Ureter (tissue), 1 donor: ENCODE measurements at regions not wholly inside any gene's neighbourhood (a gene's known extent, or its start where the extent isn't known, plus 50 kb on each side); places are given as distances from the start of the nearest gene placed in this dataset.
"Not testable (repeated sequence)": the region's sequence is repeated elsewhere in the genome, so short reads cannot be mapped to it uniquely, and the experiment has no call there.

ENCODE experiments used
- DNase-seq: peaks from one replicate; pipeline ENCODE4 v3.0.0-alpha.2; 2020; ENCODE audit warnings: low spot score
- donor health status: DM: yes; HTN: yes; CAD: no.

DNA sequence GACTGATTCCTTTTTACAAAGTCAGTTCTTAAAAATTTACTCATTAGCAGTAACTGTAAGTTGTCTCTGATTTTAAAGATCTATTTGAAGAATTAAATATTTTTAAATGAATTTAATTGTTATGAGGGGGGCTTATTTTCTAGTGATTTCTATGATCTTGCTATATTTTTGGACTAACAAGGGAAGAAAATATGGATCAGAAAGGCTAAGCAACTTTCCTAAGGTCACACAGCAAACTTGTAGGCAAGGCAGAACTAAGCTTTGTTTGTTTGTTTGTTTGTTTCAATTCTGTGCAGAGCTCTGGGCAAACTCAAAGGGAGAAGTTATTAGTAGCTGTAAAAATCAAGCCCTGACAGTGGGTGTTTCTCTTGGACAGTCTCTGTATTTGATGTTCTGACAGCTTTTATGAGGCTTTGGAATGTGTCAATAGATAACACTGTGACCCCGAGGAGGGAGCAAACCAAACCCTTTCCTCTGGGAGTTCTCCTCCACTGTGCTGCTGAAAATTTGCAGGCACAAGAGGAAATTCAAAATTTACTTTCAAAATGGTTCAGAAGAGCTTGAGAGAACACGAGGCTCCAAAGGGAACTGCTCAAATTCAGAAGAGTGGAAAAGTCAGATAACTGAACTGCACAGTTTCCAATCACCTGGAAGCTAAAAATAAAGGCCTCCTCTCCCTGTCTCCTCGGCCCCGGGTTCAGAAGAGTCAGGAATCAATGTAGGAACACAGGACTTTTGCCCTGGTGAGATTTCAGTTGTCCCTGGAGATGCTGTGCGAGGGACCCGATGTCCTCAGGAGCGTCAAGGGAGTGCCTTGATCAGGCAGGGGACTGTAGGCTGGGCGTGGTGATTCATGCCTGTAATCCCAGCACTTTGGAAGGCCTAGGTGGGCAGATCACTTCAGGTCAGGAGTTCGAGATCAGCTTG, 325.7 kb downstream of the GATA3 start:
- no peak for DNase-seq

DNA sequence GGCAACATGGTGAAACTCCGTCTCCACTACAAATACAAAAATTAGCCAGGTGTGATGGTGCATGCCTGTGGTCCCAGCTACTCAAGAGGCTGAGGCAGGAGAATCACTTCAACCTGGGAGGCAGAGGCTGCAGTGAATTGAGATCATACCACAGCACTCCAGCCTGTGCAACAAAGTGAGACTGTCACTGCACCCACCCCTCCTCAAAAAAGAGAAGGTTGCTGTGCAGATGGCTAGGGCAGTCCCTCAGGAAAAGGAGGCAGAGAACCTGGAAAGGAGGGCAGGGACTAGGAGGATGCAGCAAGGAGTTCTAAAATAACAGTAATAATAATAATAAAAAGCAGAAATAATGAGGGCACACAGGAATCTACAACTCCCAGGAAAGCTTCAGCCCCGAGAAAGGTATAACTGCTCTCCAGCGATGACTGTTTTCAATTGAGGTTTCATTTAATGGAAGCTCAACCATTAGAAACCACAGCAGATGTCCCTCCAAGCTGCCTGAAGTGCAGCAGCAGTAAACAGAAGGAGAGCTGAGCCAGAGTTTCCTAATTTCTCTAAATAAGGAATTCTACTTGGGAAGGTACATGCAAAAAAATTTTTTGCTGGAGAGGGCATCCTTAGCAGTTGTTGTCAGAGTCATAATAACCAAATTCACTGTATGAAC, 326.5 kb downstream of the GATA3 start:
- DNase-seq = no peak

DNA sequence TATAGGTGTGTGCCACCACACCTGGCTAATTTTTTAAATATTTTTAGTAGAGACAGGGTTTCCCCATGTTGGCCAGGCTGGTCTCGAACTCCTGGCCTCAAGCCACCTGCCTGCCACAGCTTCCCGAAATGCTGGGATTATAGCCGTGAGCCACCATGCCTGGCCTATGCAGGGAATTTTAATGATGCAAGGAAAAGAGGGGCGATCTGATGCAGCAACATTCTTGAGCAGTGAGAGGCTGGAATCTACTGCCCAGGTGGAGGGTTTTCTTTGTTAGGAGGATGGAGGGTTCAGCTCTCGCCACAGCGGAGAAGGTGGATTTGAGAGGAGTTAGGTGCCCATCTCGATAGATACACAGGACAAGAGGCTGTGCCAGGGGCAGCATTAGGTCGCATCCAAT, 332.3 kb downstream of the GATA3 start:
- DNase-seq = no peak

DNA sequence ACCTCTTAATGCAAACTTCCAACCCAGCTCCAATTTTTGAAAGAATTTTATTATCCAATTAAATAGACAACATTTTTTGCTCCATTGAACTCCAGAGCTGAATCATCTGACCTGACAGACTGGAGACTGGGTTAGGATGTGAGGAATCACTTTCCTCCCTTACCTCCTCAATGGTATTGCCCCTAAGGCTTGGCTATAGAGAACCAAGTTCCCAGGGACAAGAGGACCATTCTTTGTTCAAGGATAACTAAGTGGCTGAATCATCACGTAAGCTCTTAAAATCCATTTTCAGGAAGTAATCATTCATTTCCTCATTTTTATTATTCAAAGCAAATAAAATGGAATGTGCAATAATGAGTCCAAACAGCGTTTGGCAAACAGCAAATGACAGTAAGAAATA, 335.1 kb downstream of the GATA3 start:
- no peak for DNase-seq

DNA sequence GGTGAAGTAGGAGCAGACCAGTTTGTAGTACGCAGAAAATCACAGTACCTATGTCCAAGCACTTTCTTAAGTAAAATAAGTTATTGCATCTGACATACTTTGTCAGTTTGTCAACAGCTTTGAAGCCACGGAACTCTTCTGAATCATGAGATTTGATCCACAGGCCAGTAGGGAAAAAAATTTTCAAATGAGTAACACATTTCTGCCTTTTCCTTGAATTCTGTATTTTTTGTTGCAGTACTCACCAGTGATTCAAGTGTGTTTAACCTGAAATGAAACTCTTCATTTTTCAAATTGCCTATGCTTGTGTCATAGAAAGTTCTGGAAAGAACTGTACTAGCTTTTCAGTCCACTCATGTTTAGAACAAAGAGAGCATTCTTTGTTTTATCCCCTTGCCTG, 337.7 kb downstream of the GATA3 start:
- no peak for DNase-seq

DNA sequence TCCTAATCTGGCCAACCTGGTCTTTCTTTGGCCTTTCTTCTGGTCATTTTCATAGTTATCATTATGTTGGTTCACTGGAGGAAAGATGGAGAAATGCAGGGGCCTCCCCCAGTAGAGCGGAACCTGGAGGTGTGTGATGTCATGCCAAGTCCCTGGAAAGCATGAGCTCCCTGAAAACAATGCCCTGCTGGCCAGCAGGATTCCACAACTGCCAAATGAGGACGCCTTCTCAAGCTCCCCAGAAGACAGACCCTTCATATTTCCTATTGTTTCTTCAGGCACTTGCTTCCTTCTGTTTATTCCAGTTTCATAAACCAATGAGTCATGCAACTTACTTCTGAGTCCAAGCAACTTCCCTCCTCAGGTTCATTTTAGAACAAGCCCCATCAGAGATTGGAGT, 339.0 kb downstream of the GATA3 start:
- no peak for DNase-seq

DNA sequence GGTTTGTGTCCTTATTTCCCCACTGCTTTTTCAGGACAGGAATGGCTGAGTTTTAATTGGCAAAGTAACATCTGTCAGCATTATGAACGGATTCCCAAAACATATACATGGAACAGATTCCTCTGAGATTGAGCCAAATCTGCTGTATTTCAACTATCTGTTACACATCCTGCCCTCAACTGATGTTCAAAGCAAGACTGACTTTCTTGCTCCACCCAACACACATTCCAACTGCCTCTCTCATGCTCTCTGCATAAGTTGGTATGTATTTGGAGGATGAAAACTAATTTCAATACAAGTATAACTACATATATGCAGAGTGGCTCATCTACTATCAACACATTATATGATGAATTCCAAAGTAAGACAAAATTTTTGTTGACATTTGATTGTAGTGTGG, 342.2 kb downstream of the GATA3 start:
- DNase-seq = no peak

DNA sequence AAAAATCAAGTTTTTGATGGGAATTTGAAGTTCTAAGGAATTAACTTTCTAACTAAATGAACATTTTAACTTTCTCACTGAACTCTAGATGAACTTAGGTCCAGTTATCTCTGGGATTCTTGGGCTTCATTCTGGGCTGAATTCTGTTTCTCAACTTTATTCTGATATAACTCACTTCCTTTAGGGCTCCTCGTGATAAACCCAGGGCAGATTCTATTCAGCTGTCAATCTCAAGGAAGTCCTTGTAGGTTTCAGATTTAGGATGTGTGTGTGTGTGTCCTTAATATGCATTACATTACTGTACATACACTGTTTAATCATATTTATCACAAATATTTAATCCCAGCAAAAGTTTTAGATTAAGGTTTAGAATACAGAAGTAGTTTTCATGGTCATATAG, 344.3 kb downstream of the GATA3 start:
- DNase-seq = no peak

DNA sequence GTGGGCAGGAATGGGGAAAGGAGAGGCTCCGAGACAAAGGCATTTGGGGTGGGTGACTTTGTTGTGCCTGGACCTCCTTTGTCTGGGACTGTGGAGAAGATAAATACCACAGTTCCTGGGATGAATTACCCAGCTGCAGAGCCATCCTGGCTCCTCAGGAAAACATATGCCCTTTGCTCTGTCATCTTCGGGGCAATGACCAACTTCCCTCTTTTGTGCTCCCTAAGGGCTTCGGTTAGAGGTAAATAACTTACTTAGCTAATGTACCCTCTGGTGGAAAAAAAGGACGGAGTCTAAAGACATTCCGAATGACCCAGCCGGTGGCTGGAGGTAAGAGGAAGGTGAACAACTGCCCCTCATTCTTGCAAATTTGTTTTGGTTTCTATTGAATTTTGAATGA, 345.7 kb downstream of the GATA3 start:
- no peak for DNase-seq

DNA sequence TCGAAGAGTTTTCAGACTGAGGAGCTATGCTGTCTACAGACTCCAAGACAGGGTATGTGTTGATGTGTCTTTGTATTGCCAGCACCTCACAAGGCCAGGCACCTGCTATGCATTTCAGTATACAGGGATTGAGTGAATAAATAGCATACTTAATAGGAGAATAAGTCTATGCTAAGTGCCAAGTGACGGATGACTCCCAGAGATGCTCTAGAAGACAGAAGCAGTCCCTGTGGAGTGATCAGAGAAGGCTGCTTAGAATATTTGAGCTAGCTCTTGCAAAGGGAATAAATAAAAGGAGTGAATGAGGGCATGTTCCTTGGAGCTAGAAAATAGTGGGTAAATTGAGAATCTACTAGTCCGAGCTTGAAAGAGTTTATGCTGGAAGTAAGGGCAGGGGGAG, 346.4 kb downstream of the GATA3 start:
- DNase-seq = no peak

DNA sequence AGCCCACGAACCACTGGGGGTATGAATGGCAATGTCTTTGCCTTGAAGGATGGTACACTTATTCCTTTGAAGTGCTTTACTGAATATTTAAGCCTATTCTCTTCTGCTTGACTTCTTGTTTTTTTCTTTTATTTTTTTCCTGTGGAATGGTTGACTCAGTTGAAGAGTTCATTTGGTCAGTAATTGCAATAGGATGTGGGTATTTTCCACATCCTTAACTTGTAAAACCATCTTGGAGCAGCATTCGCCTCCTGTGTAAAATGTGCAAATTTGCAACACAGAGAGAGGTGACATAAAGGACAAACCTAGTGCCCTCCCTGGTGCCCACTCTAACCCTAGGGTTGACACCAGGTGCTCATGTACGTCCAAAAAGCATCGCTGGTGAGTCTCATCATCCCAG, 347.0 kb downstream of the GATA3 start:
- no peak for DNase-seq

DNA sequence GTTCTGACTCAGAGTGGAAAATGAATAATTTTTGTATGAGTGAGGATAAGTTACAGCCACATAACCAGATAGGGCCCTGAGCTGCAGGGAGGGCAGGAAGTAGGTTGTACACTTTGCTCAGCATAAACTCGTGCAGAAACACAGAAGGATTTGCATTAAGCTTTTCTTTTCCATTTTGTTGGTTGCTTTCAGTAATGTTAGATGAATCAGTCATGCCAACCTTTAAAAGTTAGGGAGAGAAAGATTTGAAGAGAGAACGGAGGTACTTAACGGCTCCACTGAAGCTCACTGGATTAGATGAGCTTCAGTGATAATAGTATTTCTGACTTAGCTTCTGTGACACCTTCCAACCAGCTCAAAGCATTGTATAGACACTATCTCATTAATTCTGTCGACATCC, 348.1 kb downstream of the GATA3 start:
- no peak for DNase-seq

DNA sequence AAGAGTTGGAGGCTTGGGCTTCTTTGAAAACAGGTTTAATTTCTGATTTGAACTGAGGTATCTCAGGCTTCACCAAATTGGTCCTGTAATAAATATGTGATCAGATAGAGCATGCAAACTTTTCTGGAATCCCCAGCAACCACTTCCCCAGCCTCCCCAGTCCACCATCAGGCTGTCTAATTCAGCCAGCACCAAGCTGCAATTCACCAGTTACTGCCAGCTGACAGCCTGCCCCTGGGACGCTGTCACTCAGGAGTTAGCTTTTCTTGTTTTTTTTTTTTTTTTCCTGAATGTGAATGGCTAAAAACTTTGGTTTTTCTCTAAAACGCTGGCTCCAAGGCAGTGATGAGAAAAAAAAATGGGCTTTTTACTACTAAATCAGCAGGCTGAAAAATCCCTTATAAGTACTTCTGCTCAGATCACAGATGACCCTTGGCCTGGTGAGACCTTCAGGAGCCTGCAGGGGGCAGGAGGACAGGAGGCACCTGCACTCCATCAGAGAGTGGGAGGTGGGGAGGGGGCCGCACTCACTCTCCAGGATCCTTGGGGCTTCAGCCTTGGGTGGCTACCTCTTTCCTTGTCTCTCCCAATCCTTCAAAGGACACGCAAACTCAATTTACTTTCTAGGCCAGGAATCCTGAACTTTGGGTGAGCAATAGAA, 349.4 kb downstream of the GATA3 start:
- DNase-seq = no peak

DNA sequence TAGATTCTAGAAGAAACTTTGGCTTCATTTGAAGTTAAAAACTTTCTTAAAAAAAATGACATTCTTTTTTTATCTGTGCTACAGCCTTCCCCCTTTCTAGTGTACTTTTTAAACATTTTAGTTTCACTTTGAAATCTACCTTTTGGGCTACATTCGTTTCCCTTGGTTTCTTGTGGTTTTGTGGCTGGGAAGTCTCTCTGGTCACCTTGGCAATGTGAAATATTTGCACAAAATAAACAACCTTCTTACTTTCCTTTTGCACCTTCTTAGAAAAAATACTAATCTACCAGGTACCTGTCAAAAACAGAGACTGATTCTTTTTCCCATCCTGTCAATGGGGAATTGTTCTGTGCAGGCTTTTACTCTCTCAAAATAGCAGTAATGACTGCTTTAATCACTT, 350.2 kb downstream of the GATA3 start:
- no peak for DNase-seq

DNA sequence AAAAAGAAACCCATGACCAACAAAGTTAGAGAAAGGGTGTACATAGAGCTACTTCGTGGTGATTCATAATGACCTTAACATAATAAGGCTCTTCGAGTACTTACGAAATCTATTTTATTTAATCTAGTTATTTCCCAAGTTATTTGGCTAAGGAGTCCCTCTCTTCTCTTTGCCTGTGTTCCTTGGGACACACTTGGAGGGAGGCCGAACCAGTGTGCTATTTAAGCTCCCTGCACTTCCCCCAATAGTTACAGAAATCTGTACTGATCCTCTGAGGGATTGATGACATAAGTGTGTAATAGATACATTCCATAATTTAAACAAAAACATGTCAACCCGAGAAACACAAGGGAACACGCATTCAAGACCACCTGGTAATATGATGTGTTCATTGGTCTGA, 351.1 kb downstream of the GATA3 start:
- DNase-seq = no peak

DNA sequence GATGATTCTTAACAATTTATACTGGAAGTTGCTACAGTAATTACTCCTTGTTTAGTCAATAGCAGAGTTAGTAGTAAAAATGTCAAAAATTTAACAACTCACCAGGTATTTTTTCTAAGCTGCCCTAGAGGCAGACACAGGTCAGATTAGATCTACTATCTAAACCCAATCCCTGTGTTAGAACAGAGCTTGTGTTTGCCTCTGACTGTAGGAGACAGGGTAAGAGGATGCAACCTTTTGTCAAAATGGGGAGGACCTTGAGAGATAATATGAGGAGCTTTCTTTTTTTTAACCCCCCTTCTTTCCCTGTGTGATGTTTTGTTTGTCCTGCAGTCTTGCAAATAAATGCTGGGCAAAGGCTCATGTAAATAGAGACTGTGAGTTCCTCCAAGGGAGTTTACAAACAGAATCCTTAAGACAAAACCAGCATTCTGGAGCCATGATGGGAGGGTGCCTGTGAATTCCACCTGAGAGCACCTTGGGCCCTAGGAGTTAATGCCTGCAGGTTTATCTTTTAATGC, 353.1 kb downstream of the GATA3 start:
- no peak for DNase-seq

DNA sequence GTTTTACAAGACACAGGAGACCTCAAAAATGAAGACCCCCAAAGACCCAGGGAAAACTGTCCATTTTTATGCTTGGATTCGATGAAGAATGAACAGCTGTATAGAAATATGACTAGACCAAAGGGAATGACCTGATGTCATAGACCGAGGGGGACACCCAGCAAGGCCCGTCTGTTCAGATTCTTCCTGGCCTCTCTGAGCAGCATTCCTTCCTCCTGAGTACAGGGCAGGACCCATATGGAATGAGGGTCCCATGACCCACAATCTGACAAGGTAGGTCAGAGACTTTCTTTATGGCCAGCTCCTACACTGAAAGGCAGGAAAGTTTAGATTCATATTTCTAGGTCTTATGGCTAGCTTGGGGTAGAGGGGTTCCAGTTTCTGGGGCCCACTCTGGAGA, 356.0 kb downstream of the GATA3 start:
- no peak for DNase-seq

DNA sequence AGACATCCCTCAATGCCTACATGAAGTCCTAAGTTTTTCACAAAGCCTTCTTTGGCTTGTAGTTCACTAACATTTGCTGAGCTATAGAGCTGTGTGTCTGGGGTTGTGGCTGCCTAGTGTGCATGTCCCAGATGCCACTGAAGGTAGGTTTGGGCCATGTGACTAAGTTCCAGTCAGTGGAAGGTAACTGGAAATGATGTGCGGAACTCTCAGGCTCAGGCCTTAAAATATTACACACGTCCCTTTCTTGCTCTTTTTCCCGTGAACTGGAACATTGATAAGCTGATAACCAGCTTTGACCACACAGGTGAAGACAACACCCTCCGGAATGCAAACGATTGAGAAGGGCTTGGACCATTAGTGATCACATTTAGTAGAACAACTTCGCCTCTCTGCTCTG, 358.1 kb downstream of the GATA3 start:
- DNase-seq = no peak

DNA sequence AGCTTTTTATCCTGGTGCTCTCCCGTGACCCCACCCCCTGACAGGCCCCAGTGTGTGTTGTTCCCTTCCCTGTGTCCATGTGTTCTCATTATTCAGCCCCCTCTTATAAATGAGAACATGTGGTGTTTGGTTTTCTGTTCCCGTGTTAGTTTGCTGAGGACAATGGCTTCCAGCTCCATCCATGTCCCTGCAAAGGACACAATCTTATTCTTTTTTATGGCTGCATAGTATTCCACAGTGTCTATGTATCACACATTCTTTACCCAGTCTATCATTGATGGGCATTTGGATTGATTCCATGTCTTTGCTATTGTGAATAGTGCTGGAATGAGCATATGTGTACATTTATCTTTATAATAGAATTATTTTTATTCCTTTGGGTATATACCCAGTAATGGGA, 360.5 kb downstream of the GATA3 start:
- DNase-seq = not testable (repeated sequence)

DNA sequence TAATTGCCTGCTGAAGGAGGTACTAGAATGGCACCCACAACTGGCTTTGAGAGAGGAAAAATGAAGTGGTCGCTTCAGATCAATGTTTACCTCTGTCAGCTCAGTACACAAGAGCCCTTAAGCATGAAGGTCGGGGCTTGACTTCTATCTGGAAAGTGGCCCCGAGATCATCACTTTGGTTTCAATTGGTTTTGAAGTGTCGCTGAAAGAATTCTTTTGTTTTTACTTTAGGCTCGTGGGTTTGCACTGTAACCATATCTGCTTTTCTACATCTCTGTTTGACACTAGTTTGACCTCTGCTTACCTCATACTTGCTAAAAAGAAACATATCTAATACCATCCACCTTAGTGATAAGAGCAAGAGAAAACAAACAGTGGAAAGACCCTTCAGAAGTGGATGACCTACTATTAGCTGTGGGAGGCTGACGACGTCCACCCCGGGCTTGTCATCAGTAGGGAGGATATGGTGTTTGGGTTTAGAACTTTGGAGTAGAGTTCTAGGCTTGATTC, 361.8 kb downstream of the GATA3 start:
- no peak for DNase-seq

DNA sequence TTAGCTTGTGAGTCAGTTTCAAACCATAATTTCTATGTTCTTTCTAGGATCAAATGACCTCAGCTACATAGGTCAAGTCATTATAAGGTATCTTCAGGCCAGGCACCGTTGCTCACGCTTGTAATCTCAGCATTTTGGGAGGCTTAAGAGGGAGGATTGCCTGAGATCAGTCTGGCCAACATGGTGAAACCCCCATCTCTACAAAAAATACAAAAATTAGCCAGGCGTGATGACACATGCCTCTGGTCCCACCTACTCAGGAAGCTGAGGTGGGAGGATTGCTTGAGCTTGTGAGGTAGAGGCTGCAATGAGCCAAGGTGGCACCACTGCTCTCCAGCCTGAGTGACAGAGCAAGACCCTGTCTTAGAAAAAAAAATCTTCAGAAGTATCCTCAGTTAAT, 362.3 kb downstream of the GATA3 start:
- DNase-seq = no peak

DNA sequence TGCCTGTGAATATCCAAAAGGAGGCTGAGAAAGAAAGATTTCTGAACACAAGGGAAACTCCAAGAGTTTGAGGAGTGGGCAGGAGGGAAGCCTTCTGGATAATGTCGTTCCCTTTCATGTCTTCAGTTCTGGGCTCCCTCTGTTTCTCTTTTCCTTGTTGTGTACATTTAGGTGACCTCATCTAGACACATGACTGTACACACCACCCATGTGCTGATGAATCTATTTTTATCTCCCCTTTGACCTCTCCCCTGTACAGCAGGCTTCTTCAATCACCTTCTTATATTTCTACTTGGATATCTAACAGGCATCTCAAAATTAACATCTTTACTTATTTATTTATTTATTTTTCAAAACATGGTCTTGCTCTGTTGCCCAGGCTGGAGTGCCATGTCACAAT, 363.1 kb downstream of the GATA3 start:
- no peak for DNase-seq

DNA sequence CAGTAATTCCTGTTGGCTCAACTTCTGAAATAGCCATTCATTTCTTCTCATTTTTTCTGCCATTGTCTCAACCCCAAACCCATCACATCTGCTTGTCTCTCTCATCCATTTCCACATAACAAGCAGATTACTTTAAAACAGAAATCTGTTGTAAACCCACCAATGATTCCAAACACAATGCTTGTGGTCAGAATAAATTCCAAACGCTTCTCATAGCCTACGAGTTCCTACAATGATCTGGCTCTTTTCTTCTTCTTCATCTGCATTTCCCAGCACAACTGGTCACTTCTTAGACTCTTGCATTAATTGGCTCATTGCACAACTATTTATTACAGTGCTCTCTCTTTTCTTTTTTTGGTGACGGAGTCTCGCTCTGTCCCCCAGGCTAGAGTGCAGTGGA, 364.1 kb downstream of the GATA3 start:
- no peak for DNase-seq
